Panc1 (cell line): ENCODE measurements at regions not wholly inside any gene's neighbourhood (a gene's known extent, or its start where the extent isn't known, plus 50 kb on each side); places are given as distances from the start of the nearest gene placed in this dataset.

Source experiments
- ATAC-seq: fragments of 200-7000 bp; cut with Tn5 transposase; 2 replicates; pipeline ENCODE4 v1.9.1; 2020; ENCODE audit warnings: mild to moderate bottlenecking, moderate library complexity
- BruUV-seq: library from RNA; stranded (reverse); fragments of 400-500 nt; replicated peaks from 2 replicates; lab custom pipeline; 2021; lab: Mats Ljungman, UMichigan
- CTCF ChIA-PET: fragments of 300-600 bp; sonication (Branson Sonifier 250); formaldehyde crosslinking; loops from one replicate; lab custom pipeline; 2022; ENCODE audit warnings: antibody characterized with exemption; lab: Charles Lee
- POLR2A ChIA-PET: fragments of 300-600 bp; sonication (Branson Sonifier 250); formaldehyde crosslinking; loops from one replicate; lab custom pipeline; 2022; ENCODE audit warnings: antibody characterized with exemption; lab: Charles Lee
- DNase-seq: peaks from one replicate; pipeline ENCODE4 v3.0.0-alpha.2; 2010; ENCODE audit warnings: low read depth, low spot score
- H3K27ac ChIP-seq: 2 replicates; pipeline ENCODE4 v1.5.1; 2011; ENCODE audit warnings: mild to moderate bottlenecking, low read length, inconsistent platforms
- H3K27me3 ChIP-seq: fragments of 200-500 bp; sonication (Bioruptor generic); 2 replicates; pipeline ENCODE4 v1.6.0; 2014; ENCODE audit warnings: low read length, inconsistent platforms; ENCODE audit not compliant: control insufficient read depth, insufficient read depth
- H3K36me3 ChIP-seq: fragments of 200-500 bp; sonication (Bioruptor generic); 2 replicates; pipeline ENCODE4 v1.5.1; 2014; ENCODE audit warnings: inconsistent platforms, mild to moderate bottlenecking, low read length, moderate library complexity; ENCODE audit not compliant: control insufficient read depth, insufficient read depth
- H3K4me1 ChIP-seq: 2 replicates; pipeline ENCODE4 v1.5.1; 2011; ENCODE audit warnings: inconsistent platforms, mild to moderate bottlenecking, low read length, moderate library complexity; ENCODE audit not compliant: control insufficient read depth, insufficient read depth
- H3K4me3 ChIP-seq, 2 experiments: 2 replicates each; pipeline ENCODE4 v1.5.1; 2011 to 2012; ENCODE audit warnings: low read depth in 2 of 2, low read length in 2 of 2, mild to moderate bottlenecking in 2 of 2, inconsistent platforms in 1 of 2, moderate library complexity in 1 of 2
- H3K9me3 ChIP-seq: fragments of 200-500 bp; sonication (Bioruptor generic); 2 replicates; pipeline ENCODE4 v1.5.1; 2014; ENCODE audit warnings: low read depth, mild to moderate bottlenecking, inconsistent platforms, low read length, moderate library complexity; ENCODE audit not compliant: control insufficient read depth, insufficient read depth
- POLR2AphosphoS5 ChIP-seq: IDR thresholded peaks from 2 replicates; pipeline ENCODE4 v1.6.1; 2012; ENCODE audit warnings: mild to moderate bottlenecking, low read depth, low read length, moderate library complexity
- SIN3A ChIP-seq: IDR thresholded peaks from 2 replicates; pipeline ENCODE4 v1.6.1; 2012; ENCODE audit warnings: low read depth, mild to moderate bottlenecking, low read length, moderate library complexity, borderline replicate concordance; ENCODE audit not compliant: insufficient read depth
- TCF7L2 ChIP-seq: IDR thresholded peaks from 2 replicates; pipeline ENCODE4 v1.6.1; 2011; ENCODE audit warnings: mild to moderate bottlenecking, low read depth, low read length, inconsistent platforms
- in situ Hi-C: cut with HindIII; loops from 2 replicates; pipeline ENCODE4 v1.10.0; 2016; ENCODE audit warnings: low sequenced_read_pairs, low pct_unique_long_range_greater_than_20kb
- intact Hi-C: fragments of 100-400 bp; cut with micrococcal nuclease; formaldehyde crosslinking; loops from one replicate; pipeline ENCODE4 v1.10.0; 2022; ENCODE audit not compliant: unreplicated experiment
- TF ChIP-seq, protein P1 (sequence below): fragments of 450-650 bp; IDR thresholded peaks from 2 replicates; pipeline ENCODE4 v1.5.1; 2017; ENCODE audit warnings: mild to moderate bottlenecking
- TF ChIP-seq, protein P2 (sequence below), 2 experiments: IDR thresholded peaks; 2 replicates each; pipeline ENCODE4 v1.6.1; 2011 to 2012; ENCODE audit warnings: low read depth in 2 of 2, control low read depth in 1 of 2, low read length in 1 of 2, mild to moderate bottlenecking in 1 of 2, moderate library complexity in 1 of 2; ENCODE audit not compliant: insufficient read depth in 1 of 2

DNA sequence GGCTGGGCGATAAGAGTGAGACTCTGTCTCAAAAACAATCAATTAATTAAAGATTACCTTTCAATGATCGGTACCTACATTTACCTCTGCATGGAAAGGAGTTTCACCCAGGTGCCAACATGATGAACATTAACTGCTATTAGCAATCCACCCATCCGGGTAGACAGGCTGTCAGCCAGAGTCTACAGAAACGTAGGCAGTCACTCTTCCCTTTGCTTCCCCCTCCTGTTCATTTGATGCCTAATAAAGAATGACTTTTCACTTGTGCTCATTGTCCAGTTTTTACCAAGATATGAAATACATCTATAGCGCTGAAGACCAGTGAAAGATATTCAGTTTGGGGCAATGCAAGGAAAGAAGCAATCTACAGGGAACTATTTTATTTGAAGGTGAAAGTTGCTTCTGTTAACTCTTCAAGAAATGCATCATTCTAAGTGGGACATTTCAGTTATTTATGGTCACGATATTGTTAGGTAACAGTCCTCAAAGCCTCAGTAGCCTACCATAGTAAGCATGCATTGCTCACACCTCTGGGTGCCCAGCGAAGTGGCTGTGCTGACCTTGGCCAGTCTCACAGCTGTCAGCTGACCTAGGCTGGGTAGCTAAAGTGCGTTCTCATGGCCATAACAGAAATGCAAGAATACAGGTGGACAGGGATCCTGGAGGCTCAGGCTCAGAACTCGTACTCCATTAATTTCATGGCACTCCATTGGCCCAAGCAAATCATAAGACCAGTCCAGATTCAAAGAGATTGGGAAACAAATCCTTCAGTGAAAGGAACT is 87.2 kb upstream of the DMRT1 start:
- DNase-seq = no peak
- ChIA-PET CTCF (no interaction called here), POLR2A (no interaction called here)
- in situ Hi-C loops (no loop called here), intact Hi-C loops (no loop called here)
- ATAC-seq = no peak
- TF ChIP-seq POLR2AphosphoS5 = no peak
- TF ChIP-seq, protein P1, sequence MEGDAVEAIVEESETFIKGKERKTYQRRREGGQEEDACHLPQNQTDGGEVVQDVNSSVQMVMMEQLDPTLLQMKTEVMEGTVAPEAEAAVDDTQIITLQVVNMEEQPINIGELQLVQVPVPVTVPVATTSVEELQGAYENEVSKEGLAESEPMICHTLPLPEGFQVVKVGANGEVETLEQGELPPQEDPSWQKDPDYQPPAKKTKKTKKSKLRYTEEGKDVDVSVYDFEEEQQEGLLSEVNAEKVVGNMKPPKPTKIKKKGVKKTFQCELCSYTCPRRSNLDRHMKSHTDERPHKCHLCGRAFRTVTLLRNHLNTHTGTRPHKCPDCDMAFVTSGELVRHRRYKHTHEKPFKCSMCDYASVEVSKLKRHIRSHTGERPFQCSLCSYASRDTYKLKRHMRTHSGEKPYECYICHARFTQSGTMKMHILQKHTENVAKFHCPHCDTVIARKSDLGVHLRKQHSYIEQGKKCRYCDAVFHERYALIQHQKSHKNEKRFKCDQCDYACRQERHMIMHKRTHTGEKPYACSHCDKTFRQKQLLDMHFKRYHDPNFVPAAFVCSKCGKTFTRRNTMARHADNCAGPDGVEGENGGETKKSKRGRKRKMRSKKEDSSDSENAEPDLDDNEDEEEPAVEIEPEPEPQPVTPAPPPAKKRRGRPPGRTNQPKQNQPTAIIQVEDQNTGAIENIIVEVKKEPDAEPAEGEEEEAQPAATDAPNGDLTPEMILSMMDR = no peak
- TF ChIP-seq, protein P2, sequence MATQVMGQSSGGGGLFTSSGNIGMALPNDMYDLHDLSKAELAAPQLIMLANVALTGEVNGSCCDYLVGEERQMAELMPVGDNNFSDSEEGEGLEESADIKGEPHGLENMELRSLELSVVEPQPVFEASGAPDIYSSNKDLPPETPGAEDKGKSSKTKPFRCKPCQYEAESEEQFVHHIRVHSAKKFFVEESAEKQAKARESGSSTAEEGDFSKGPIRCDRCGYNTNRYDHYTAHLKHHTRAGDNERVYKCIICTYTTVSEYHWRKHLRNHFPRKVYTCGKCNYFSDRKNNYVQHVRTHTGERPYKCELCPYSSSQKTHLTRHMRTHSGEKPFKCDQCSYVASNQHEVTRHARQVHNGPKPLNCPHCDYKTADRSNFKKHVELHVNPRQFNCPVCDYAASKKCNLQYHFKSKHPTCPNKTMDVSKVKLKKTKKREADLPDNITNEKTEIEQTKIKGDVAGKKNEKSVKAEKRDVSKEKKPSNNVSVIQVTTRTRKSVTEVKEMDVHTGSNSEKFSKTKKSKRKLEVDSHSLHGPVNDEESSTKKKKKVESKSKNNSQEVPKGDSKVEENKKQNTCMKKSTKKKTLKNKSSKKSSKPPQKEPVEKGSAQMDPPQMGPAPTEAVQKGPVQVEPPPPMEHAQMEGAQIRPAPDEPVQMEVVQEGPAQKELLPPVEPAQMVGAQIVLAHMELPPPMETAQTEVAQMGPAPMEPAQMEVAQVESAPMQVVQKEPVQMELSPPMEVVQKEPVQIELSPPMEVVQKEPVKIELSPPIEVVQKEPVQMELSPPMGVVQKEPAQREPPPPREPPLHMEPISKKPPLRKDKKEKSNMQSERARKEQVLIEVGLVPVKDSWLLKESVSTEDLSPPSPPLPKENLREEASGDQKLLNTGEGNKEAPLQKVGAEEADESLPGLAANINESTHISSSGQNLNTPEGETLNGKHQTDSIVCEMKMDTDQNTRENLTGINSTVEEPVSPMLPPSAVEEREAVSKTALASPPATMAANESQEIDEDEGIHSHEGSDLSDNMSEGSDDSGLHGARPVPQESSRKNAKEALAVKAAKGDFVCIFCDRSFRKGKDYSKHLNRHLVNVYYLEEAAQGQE (IDR thresholded peaks at IDR 0.05; ENCODE audit: insufficient read depth in 1 of 2, low read depth in 2 of 2, low read length in 1 of 2) = no peak
- no peak for TF ChIP-seq SIN3A
- no peak for TF ChIP-seq TCF7L2
- no peaks in the 10 kb centered on the region for H3K27me3 ChIP-seq
- H3K36me3 ChIP-seq = no peaks in the 10 kb centered on the region
- H3K4me3 ChIP-seq = no peak overlapping the region
- no peaks in the 10 kb centered on the region for H3K9me3 ChIP-seq
- no peaks in the 10 kb centered on the region for H3K4me1 ChIP-seq
- H3K27ac ChIP-seq = no peak overlapping the region
- no TSS peak for BruUV-seq

DNA sequence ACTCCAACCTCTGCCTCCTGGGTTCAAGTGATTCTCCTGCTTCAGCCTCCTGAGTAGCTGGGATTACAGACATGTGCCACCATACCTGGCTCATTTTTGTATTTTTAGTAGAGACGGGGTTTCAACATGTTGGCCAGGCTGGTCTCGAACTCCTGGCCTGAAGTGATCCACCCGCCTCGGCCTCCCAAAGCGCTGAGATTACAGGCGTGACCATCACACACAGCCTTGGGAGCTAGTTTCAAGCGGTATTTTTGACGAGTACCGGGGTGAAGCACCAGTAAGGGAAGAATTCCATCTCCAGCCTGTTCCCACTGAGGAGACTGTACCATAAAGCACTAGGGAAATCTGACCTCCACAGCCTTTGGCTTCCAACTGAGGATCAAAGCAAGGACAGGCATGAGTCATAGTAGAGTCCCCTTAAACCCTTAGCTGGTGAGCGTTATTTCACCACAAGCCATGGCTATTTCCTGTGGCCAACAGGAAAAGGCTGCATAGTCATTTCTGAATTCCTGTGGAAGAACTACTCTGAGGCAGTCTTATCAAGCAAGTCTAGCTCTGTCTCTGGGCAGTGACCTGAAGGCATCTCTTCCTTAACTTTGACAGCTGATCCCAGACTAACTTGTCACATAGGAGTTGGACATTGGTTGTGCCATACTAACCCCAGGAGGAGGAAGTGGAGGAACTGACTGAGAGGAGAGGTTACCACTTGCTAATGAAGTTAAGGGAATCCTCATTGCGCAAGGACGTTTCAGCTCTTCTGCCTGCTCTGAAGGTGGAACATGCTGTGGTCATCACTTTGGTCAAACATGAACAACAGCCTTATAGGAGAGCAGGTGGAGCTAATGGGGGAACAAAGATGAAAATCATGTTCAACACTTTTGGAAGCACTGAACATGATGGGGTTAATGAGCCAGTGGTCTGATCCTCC is 85.8 kb upstream of the DMRT1 start:
- Histone ChIP-seq H3K27me3 (no peaks in the 10 kb centered on the region), H3K9me3 (no peaks in the 10 kb centered on the region), H3K4me3 (no peak overlapping the region), H3K36me3 (no peaks in the 10 kb centered on the region), H3K27ac (no peak overlapping the region), H3K4me1 (no peaks in the 10 kb centered on the region)
- intact Hi-C loops (no loop called here), in situ Hi-C loops (no loop called here)
- BruUV-seq = no TSS peak
- POLR2A ChIA-PET = no interaction called here
- TF ChIP-seq, protein P2 (IDR thresholded peaks at IDR 0.05; ENCODE audit: insufficient read depth in 1 of 2, low read depth in 2 of 2, low read length in 1 of 2) = no peak
- TF ChIP-seq POLR2AphosphoS5 (no peak), SIN3A (no peak), TCF7L2 (no peak)
- TF ChIP-seq, protein P1 = no peak
- ATAC-seq (no peak), DNase-seq (no peak)
- CTCF ChIA-PET = no interaction called here
